A673 (cell line): ENCODE measurements at regions not wholly inside any gene's neighbourhood (a gene's known extent, or its start where the extent isn't known, plus 50 kb on each side); places are given as distances from the start of the nearest gene placed in this dataset.

ENCODE experiments used
- BruUV-seq: library from RNA; stranded (reverse); fragments of 400-500 nt; replicated peaks from 2 replicates; lab custom pipeline; 2021; lab: Mats Ljungman, UMichigan
- CTCF ChIA-PET: fragments of 300-600 bp; sonication (Branson Sonifier 250); formaldehyde crosslinking; loops from one replicate; lab custom pipeline; 2022; ENCODE audit warnings: antibody characterized with exemption; lab: Charles Lee
- POLR2A ChIA-PET: fragments of 300-600 bp; sonication (Branson Sonifier 250); formaldehyde crosslinking; loops from one replicate; lab custom pipeline; 2022; ENCODE audit warnings: antibody characterized with exemption; ENCODE audit not compliant: low non-redundant PET; lab: Charles Lee
- DNase-seq: peaks from one replicate; pipeline ENCODE4 v3.0.0-alpha.2; 2015; ENCODE audit warnings: low spot score
- H3K27ac ChIP-seq: fragments of 200-600 bp; sonication (generic); 2 replicates; pipeline ENCODE4 v1.5.1; 2016; ENCODE audit warnings: mixed run types, low read depth, mild to moderate bottlenecking, mixed read lengths, antibody characterized with exemption, low read length; ENCODE audit not compliant: poor library complexity, severe bottlenecking
- H3K27me3 ChIP-seq: fragments of 200-600 bp; sonication (generic); replicated peaks from 2 replicates; pipeline ENCODE4 v1.6.1; 2017; ENCODE audit warnings: mixed run types, low read depth, mild to moderate bottlenecking, mixed read lengths, antibody characterized with exemption, low read length; ENCODE audit not compliant: insufficient read depth, poor library complexity
- H3K36me3 ChIP-seq: fragments of 200-600 bp; sonication (generic); 2 replicates; pipeline ENCODE4 v1.6.1; 2016; ENCODE audit warnings: mixed run types, mild to moderate bottlenecking, mixed read lengths, antibody characterized with exemption, low read length; ENCODE audit not compliant: insufficient read depth, poor library complexity, severe bottlenecking
- H3K4me1 ChIP-seq: fragments of 200-600 bp; sonication (generic); 2 replicates; pipeline ENCODE4 v1.6.1; 2017; ENCODE audit warnings: mixed run types, mild to moderate bottlenecking, mixed read lengths, antibody characterized with exemption, low read length; ENCODE audit not compliant: insufficient read depth, poor library complexity, severe bottlenecking
- H3K4me3 ChIP-seq: fragments of 200-600 bp; sonication (generic); 2 replicates; pipeline ENCODE4 v1.5.1; 2016; ENCODE audit warnings: low read depth, mixed run types, mild to moderate bottlenecking, mixed read lengths, low read length; ENCODE audit not compliant: poor library complexity, severe bottlenecking
- H3K9me3 ChIP-seq: fragments of 200-600 bp; sonication (generic); 2 replicates; pipeline ENCODE4 v1.6.1; 2016; ENCODE audit warnings: mixed run types, low read depth, mild to moderate bottlenecking, mixed read lengths, antibody characterized with exemption, low read length; ENCODE audit not compliant: poor library complexity, severe bottlenecking
- CTCF ChIP-seq: fragments of 300-800, 200-600 bp; sonication (generic); conservative IDR thresholded peaks from 2 replicates; pipeline ENCODE4 v1.5.1; 2017; ENCODE audit warnings: low read depth, mild to moderate bottlenecking, antibody characterized with exemption, low read length, moderate library complexity, mixed read lengths
- EZH2 ChIP-seq: fragments of 200-600 bp; sonication (generic); IDR thresholded peaks from 2 replicates; pipeline ENCODE4 v1.6.1; 2017; ENCODE audit warnings: borderline replicate concordance, low read depth, mild to moderate bottlenecking, mixed read lengths, antibody characterized with exemption, low read length; ENCODE audit not compliant: poor library complexity, severe bottlenecking
- intact Hi-C: fragments of 100-400 bp; cut with micrococcal nuclease; formaldehyde crosslinking; loops from one replicate; pipeline ENCODE4 v1.10.0; 2022; ENCODE audit not compliant: unreplicated experiment

- POLR2A ChIA-PET: no interaction called here
- BruUV-seq: no TSS peak
- H3K4me3 ChIP-seq: no peak overlapping the region
- CTCF ChIA-PET: no interaction called here
- TF ChIP-seq CTCF (no peak), EZH2 (no peak)
- intact Hi-C loops: no loop called here
- H3K9me3 ChIP-seq: no peaks in the 10 kb centered on the region
- no peak overlapping the region for H3K27ac ChIP-seq
- H3K36me3 ChIP-seq: no peaks in the 10 kb centered on the region
- no peaks in the 10 kb centered on the region for H3K4me1 ChIP-seq
- no peak for DNase-seq
- H3K27me3 ChIP-seq: no peaks in the 10 kb centered on the region
Observed at GRCh38 chr16:60645541-60645940, 1390.7 kb downstream of the CDH8 start.

GRCh38 chr16:60642956-60643355 lies 1393.3 kb downstream of the CDH8 start:
- ChIA-PET CTCF (no interaction called here), POLR2A (no interaction called here)
- no peaks in the 10 kb centered on the region for H3K9me3 ChIP-seq
- H3K27ac ChIP-seq: no peak overlapping the region
- no peak overlapping the region for H3K4me3 ChIP-seq
- BruUV-seq: no TSS peak
- no peak for DNase-seq
- intact Hi-C loops: no loop called here
- TF ChIP-seq EZH2: no peak
- TF ChIP-seq CTCF: no peak
- no peaks in the 10 kb centered on the region for H3K27me3 ChIP-seq
- H3K4me1 ChIP-seq: no peaks in the 10 kb centered on the region
- no peaks in the 10 kb centered on the region for H3K36me3 ChIP-seq

GRCh38 chr16:60641067-60641665 lies 1395.1 kb downstream of the CDH8 start:
- CTCF ChIA-PET: no interaction called here
- H3K36me3 ChIP-seq: no peaks in the 10 kb centered on the region

More at GRCh38 chr16:60641067-60641665, 1395.1 kb downstream of the CDH8 start:
- Histone ChIP-seq H3K4me1 (no peaks in the 10 kb centered on the region), H3K4me3 (no peak overlapping the region), H3K9me3 (no peaks in the 10 kb centered on the region), H3K27me3 (no peaks in the 10 kb centered on the region), H3K27ac (no peak overlapping the region)
- TF ChIP-seq CTCF: no peak
- no peak for TF ChIP-seq EZH2
- POLR2A ChIA-PET: no interaction called here
- no TSS peak for BruUV-seq
- intact Hi-C loops: no loop called here
- no peak for DNase-seq
